Stimulated activated CD8-positive, alpha-beta memory T cell treated with anti-CD3 and anti-CD28 coated beads, Interleukin-4, amount 100 ng/mL, for 24 hours (primary cell): ENCODE measurements at regions not wholly inside any gene's neighbourhood (a gene's known extent, or its start where the extent isn't known, plus 50 kb on each side); places are given as distances from the start of the nearest gene placed in this dataset.

Experiments used
- DNase-seq: peaks from one replicate; pipeline ENCODE4 v3.0.0-alpha.2; 2020; ENCODE audit warnings: low read depth

- no peak for DNase-seq
Measured at GRCh38 chr11:119473901-119474681, 51.1 kb upstream of the THY1 start.

- no peak for DNase-seq
Measured at GRCh38 chr11:119473226-119473625, 50.3 kb upstream of the THY1 start.

DNA sequence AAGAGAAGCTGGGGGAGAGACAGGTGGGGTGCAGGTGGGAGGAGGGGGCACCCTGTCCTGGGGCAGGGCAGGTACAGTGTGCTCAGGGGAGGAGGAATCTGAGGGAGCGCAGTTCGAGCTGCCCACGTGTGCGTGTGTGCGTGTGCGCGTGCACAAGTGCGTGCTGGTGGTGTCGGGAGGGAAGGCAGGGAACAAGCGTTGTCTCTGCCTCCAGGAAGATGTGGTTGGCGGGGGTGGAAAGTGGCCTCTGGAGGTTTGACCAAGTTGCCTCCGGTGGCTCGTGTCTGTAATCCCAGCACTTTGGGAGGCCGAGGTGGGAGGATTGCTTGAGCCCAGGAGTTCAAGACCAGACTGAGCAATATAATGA lies 49.9 kb upstream of the THY1 start:
- no peak for DNase-seq
